NCI-H2227 (cell line): ENCODE measurements at regions not wholly inside any gene's neighbourhood (a gene's known extent, or its start where the extent isn't known, plus 50 kb on each side); places are given as distances from the start of the nearest gene placed in this dataset.

Experiments used
- DNase-seq: peaks from one replicate; lab custom pipeline; 2025; ENCODE audit not compliant: unreplicated experiment; lab: John Stamatoyannopoulos, UW

GRCh38 chr15:39198044-39199000 is 382.6 kb upstream of the THBS1 start:
- no peak for DNase-seq

DNA sequence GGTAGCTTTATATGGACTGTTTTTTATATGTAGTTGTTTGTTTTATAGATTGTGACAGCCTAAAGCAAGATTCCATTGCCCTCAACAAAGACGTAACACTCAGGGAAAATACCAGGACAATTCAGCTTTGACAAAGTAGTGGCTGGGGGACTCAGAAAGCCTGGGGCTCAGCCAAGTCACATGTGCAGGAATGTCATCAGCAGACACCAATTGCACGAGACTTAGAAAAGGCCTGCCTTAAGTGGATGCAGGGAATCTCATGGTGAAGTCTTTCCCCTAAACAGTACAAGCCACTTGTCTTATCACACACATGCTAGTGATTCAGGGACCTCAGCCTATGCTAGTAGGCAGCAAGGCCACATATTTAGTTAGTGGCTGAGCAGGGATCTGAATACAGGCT is 381.8 kb upstream of the THBS1 start:
- no peak for DNase-seq

DNA sequence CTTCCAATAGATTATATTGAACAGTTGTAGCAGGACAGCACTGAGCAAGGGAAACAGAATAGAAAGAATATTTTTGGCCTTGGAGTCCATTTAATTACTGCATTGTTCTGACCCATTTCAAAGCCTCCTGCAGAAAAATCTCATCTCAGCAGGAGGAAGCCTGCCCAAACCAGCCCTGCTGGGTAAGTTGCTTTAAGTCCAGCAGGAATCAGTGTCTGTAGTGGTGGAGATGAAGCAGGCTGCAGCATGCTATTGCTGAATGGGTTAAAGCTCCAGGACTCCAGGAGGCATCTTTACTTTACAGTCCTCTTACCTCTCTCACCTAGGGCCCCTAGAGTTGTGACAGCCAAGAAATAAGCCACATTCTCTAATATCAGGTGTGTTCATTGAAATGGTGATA is 380.3 kb upstream of the THBS1 start:
- no peak for DNase-seq

- DNase-seq, result no peak
Observed at GRCh38 chr15:39202641-39203040, 378.2 kb upstream of the THBS1 start.

- no peak for DNase-seq
Observed at GRCh38 chr15:39204031-39204430, 376.8 kb upstream of the THBS1 start.

GRCh38 chr15:39205081-39205480 is 375.8 kb upstream of the THBS1 start:
- no peak for DNase-seq

- DNase-seq, result no peak
Observed at GRCh38 chr15:39205506-39206371, 375.1 kb upstream of the THBS1 start.

- no peak for DNase-seq
Observed at GRCh38 chr15:39207532-39208115, 373.3 kb upstream of the THBS1 start.

GRCh38 chr15:39208187-39208586 is 372.7 kb upstream of the THBS1 start:
- DNase-seq, result no peak

- DNase-seq, result no peak
Observed at GRCh38 chr15:39209548-39210211, 371.2 kb upstream of the THBS1 start.

DNA sequence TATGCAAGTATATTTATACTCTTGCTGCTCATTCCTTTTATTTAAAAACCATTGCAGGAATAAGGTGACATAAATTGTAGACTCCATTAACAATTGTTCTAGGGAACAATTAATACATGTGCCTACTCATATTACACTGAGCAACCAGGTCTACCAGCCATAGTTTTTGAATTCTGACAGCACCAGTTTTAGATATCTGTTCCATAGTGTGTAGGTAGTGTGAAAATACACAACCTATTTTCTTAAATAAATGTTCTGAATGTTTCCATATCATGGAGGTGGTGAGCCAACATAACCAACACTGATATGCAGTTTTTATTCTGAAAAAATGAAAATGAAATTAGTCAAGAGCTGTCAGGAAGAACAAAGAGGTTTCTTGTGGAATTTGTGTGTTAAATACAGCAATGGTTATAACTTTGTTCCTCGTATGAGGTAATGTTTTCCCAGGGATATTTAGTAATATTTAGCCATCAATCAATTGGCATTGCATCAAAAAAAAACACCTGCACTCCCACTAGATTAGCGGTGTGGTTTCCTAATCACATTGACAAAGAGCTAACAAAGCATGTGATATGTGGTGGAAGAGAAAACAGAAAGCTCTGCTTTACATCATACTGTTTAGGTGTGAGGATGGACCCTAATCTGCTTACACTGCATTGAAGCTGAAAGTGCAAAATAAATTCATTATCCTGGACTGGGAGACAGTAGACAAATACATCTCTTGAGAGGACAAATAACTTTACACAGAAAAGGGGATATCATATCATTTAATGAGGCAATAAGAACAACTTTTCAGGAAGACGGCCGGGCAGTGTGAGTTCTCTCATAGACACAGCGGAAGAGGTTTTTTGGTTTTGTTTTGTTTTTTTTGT is 369.5 kb upstream of the THBS1 start:
- no peak for DNase-seq

DNA sequence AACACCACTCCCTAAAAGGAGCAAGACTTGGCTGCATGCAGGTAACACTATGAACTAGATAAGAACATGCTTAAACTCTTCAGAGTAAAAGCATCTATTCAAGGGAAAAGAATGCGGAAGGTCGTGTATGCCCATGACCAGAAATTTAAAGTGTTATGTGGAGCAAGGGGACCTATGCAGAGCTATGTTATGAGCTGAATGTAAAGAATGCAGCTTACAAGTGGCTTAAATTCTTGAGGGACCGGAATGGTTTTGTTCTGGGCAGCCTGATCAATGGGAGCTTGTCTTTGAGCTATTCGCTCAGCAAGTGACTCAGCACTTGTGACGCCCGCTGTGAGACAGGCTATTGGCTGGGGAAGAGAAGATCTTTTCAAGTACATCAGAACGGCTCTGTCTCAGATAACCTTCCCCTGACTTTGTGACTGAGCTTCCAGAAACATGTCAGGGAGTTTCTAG is 367.5 kb upstream of the THBS1 start:
- DNase-seq, result no peak

GRCh38 chr15:39215015-39215414 is 365.9 kb upstream of the THBS1 start:
- DNase-seq, result no peak

- DNase-seq, result no peak
Observed at GRCh38 chr15:39216816-39217215, 364.1 kb upstream of the THBS1 start.

- no peak for DNase-seq
Observed at GRCh38 chr15:39219608-39220007, 361.3 kb upstream of the THBS1 start.

DNA sequence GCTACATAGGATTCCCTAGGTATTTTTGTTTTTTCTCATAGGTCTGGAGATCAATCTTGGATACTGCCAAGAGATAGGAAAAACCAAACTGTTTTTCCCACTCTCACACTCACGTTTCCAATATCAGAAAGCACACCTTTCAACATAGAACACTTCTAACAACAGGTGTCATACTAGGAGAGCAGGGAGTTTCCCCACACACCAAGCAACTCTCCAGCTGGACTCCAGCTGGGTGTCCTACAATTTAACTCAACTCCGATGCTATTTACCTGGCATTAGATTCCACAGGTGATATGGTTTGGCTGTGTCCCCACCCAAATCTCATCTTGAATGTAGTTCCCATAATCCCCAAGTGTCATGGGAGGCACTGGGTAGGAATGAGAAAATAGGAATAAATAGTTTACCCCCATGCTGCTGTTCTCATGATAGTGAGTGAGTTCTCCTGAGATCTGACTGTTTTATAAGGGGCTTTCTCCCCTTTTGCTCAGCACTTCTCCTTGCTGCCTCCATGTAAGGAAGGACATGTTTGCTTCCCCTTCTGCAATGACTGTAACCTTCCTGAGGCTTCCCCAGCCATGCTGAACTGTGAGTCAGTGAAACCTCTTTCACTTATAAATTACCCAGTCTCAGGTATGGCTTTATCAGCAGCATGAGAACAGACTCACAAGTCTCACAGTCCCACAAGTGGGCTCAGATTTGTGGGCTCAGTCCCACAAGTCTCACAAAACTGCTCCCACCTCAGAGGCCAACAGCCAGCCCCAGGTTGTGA is 354.5 kb upstream of the THBS1 start:
- DNase-seq, result no peak

DNA sequence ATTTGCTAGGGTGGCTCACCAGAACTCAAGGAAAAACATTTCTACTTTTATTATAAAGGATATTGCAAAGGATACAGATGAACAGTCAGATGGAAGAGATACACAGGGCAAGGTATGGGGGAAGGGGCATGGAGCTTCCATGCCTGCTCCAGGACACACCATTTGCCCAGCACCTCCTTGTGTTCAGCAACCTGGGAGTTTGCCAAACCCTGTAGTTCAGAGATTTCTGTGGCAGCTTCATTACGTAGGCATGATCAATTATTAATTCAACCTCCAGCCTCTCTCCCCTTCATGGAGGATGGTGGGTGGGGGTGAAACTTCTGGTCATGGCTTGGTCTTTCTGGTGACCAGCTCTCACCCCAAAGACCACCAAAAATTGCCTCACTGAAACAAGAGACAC is 353.9 kb upstream of the THBS1 start:
- DNase-seq, result no peak

DNA sequence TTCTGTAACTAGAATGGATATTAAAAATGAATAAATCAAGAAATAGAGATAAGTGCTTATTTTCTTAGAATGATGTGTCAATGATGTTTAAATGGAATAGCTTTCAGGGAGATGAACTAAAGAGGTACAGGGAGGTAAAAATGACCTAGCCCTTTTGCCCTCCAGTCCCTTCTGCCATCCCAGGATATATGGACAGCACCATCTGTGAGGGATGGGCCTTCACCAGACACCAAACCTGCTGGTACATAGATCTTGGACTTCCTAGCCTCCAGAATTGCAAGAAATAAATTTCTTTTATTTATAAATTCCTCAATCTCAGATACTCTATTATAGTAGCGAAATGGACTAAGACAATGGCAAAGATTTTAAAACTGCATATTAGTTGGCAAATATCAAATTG is 352.0 kb upstream of the THBS1 start:
- no peak for DNase-seq

GRCh38 chr15:39230205-39230907 is 350.5 kb upstream of the THBS1 start:
- no peak for DNase-seq
